GM13977 (cell line): ENCODE measurements at regions not wholly inside any gene's neighbourhood (a gene's known extent, or its start where the extent isn't known, plus 50 kb on each side); places are given as distances from the start of the nearest gene placed in this dataset.

ENCODE experiments used
- DNase-seq: peaks from one replicate; pipeline ENCODE4 v3.0.0; 2012; ENCODE audit warnings: low spot score
- in situ Hi-C: fragments of 300-500 bp; cut with MboI; formaldehyde crosslinking; loops from one replicate; pipeline ENCODE4 v1.12.0; 2022; ENCODE audit warnings: low sequenced_read_pairs, low pct_unique_long_range_greater_than_20kb, mixed read lengths, inconsistent platforms; ENCODE audit not compliant: unreplicated experiment
- TF ChIP-seq, protein P1 (sequence below): IDR thresholded peaks from 2 replicates; pipeline ENCODE4 v1.5.1; 2012; ENCODE audit warnings: mild to moderate bottlenecking, control low read depth; ENCODE audit not compliant: insufficient read depth; ENCODE audit errors: extremely low read depth, missing control alignments

DNA sequence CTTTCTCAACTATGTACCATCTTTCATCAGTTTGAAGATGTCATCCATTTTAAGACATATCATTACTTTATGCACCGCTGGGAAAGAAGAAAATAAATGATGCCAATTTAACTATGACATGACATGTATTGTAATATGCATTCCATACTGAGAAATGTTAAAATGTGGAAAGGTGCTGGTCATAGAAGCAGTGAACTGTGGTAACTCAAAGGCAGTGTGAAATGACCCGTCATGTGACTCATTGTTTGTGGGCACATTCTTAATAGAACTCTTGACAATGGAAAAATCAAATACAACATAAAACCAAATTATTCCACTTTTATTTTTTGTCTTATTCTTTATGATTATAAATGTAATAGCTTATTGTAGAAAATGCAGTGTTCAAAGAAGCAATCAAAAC, 455.0 kb upstream of the ST6GAL2 start:
- TF ChIP-seq, protein P1, sequence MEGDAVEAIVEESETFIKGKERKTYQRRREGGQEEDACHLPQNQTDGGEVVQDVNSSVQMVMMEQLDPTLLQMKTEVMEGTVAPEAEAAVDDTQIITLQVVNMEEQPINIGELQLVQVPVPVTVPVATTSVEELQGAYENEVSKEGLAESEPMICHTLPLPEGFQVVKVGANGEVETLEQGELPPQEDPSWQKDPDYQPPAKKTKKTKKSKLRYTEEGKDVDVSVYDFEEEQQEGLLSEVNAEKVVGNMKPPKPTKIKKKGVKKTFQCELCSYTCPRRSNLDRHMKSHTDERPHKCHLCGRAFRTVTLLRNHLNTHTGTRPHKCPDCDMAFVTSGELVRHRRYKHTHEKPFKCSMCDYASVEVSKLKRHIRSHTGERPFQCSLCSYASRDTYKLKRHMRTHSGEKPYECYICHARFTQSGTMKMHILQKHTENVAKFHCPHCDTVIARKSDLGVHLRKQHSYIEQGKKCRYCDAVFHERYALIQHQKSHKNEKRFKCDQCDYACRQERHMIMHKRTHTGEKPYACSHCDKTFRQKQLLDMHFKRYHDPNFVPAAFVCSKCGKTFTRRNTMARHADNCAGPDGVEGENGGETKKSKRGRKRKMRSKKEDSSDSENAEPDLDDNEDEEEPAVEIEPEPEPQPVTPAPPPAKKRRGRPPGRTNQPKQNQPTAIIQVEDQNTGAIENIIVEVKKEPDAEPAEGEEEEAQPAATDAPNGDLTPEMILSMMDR: no peak

DNA sequence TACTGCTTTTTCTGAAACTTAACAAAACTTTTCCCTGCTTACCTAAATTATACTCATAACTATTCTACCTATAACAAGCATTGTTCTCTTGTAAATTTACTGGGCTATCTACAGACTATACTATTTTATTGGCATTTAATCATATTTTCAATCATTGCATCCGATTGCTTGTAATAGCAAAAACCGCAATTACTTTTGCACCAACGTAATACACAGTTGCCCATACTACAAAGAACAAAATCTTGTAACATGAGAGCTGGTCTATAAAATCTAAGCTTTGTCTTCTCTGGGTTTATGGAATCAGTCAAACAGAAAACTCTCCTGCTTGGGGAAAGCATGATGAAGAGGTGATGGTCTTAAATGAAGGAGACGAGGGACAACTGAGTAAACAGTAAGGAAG, 463.4 kb upstream of the ST6GAL2 start:
- in situ Hi-C loops: no loop called here
- TF ChIP-seq, protein P1: no peak
- DNase-seq: no peak

More for the DNA sequence above, 455.0 kb upstream of the ST6GAL2 start:
- in situ Hi-C loops: no loop called here
- no peak for DNase-seq

DNA sequence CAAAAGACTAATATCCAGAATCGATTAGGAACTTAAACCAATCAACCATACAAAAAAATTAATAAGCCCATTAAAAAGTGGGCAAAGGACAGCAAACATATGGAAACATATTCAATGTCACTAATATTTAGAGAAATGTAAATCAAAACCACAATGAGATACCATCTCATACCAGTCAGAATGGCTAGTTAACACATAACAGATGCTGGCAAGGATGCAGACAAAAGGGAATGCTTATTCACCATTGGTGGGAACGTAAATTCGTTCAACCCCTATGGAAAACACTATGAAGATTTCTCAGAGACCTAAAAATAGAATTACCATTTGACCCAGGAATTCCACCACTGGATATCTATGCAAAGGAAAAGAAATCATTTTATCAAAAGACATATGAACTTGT, 468.2 kb upstream of the ST6GAL2 start:
- in situ Hi-C loops: no loop called here
- DNase-seq: no peak
- TF ChIP-seq, protein P1: no peak

DNA sequence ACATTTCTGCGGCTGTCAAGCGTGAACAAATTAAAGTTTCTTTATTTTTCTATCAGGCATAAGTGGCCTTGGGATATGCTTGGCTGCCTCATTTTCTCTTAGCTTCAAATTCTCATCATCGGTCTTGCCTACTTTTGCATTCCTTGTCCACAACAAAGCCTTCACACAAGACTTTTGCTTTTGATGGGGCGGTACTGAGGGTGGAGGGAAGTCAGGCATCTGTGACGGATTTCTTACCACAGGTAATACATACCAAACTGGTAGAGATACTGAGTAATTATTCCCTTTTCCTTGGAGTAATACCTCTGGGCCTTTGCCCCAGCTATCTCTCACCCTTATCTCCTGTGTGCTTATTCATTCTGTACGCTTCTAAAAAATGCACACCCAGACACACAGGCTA, 468.3 kb upstream of the RGPD4 start:
- DNase-seq: no peak
- in situ Hi-C loops: no loop called here
- TF ChIP-seq, protein P1: no peak

DNA sequence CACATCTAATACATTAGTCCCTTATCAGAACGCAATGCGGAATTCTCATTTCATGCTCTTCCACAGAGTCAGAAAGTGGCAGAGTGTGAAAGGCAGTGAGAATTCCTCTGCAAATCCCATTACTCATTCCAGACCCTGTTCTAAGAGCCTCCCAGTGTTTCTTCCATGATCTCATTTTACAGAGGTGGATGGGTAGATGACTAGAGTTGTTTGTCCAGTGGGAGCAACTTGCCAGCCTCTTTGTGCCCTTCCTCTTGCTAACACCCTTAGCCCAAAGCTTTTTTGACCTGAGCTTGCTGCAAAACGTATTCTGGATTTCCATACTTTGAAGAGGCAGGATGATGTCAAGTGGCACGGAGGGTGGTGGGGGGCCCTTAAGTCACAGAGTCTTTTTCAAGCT, 467.7 kb upstream of the RGPD4 start:
- in situ Hi-C loops: no loop called here
- no peak for DNase-seq
- TF ChIP-seq, protein P1: no peak

DNA sequence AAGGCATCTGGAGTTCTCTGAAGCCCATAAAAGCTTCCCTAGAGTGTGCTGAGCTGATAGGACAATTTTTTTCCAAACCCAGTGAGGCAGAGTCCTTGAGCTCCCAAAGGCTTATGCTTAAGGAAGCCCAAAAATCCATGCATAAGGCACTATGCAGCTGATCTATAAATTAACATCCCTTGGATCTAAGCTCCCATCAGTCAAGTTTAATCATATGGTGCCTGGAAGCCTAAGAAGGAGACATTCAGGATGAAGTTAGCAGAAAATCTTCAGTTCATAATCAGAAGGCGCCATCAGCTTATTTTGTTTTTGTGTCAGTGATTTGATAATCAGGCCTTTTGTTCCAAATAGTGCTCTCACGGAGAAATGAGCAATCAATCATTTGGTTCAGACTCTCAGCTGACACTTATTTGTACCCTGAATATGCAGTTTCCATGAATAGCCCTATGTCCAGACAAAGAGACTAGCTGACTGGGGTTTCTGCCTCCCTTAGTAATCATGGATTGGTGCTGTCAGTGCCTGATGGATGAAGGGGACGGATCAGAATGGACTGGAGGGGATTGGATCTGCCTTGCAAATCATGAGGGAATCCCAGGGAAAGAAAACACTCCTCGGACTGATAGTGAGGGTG, 464.8 kb upstream of the RGPD4 start:
- no peak for DNase-seq
- TF ChIP-seq, protein P1: no peak
- in situ Hi-C loops: no loop called here
